Head of caudate nucleus (tissue), 42 donors: ENCODE measurements at regions not wholly inside any gene's neighbourhood (a gene's known extent, or its start where the extent isn't known, plus 50 kb on each side); places are given as distances from the start of the nearest gene placed in this dataset.
A peak's percentile ranks its signal among the peaks of the same experiment; 100 is the strongest.

Experiments used
- DNase-seq, 42 donors: peaks; one replicate each; pipeline versions ENCODE4 v3.0.0 to v3.0.0-alpha.2; 2020 to 2021; ENCODE audit warnings: mixed read lengths in 7 of 42
- intact Hi-C: fragments of 100-400 bp; cut with DNase I; formaldehyde crosslinking; loops from one replicate; pipeline ENCODE4 v1.15.0; 2022

GRCh38 chr11:111101881-111102280 is 143.6 kb upstream of the POU2AF2 start:
- intact Hi-C loops, result no loop called here
- no peak for DNase-seq

GRCh38 chr11:111099028-111099713 is 146.4 kb upstream of the POU2AF2 start:
- no peak for DNase-seq
- intact Hi-C loops, result no loop called here

- DNase-seq, result no peak
- intact Hi-C loops, result no loop called here
These were observed 147.4 kb upstream of the POU2AF2 start for GRCh38 chr11:111098091-111098490.

- intact Hi-C loops, result no loop called here
- no peak for DNase-seq
These were observed 148.3 kb upstream of the POU2AF2 start for GRCh38 chr11:111097191-111097590.

- intact Hi-C loops, result no loop called here
- DNase-seq, result no peak
These were observed 150.2 kb upstream of the POU2AF2 start for GRCh38 chr11:111095327-111095726.

- DNase-seq, result no peak
- intact Hi-C loops, result no loop called here
These were observed 152.5 kb upstream of the POU2AF2 start for GRCh38 chr11:111093061-111093460.

- intact Hi-C loops, result no loop called here
- peak in 2 of 42 donors; percentile 30 to 38 for DNase-seq
These were observed 154.1 kb upstream of the POU2AF2 start for GRCh38 chr11:111091321-111091938.

DNA sequence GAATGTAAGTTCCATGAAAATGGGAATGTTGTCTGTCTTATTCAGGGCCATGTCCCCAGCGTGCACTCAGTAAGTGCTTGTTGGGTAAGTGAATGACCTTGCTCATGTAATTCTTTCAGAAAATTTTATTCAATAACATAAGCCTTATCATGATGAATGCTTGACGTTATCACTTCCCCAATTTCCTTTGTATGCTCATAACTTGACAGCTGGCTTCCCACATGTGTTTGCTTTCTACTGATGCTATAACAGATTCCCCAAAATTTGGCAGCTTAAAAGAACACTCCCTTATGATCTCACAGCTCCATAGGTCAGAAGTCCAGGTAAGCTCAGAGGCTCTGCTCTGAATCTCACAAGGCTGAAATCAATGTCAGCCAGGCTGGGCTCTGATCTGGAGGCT is 155.8 kb upstream of the POU2AF2 start:
- no peak for DNase-seq
- intact Hi-C loops, result no loop called here

- intact Hi-C loops, result no loop called here
- no peak for DNase-seq
These were observed 156.6 kb upstream of the POU2AF2 start for GRCh38 chr11:111088847-111089355.

DNA sequence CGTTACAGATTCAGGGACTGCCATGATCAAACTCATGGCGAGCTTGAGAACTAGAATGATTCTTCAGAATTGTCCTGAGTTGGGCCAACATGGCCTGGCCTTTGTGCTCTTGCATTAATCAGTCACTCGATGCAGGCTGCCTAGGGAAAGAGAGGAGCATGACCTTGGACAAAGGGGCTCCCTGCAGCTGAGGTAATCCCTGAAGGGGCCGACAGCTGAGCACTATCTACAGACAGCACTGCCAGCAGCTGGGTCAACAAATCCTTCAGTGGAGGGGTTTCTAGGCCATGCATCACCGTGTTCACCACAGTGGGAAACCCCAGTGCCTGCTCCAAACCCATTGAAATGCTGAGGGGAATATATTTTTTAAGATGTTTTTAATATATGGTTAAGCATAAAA is 159.5 kb upstream of the POU2AF2 start:
- no peak for DNase-seq
- intact Hi-C loops, result no loop called here

GRCh38 chr11:111082664-111083063 is 162.9 kb upstream of the POU2AF2 start:
- DNase-seq, result no peak
- intact Hi-C loops, result no loop called here

- peak in 24 of 42 donors; percentile 18 to 72 (median 40) for DNase-seq
- intact Hi-C loops, result no loop called here
These were observed 164.5 kb upstream of the POU2AF2 start for GRCh38 chr11:111081021-111081511.

GRCh38 chr11:111077530-111078322 is 167.8 kb upstream of the POU2AF2 start:
- intact Hi-C loops, result no loop called here
- no peak for DNase-seq

DNA sequence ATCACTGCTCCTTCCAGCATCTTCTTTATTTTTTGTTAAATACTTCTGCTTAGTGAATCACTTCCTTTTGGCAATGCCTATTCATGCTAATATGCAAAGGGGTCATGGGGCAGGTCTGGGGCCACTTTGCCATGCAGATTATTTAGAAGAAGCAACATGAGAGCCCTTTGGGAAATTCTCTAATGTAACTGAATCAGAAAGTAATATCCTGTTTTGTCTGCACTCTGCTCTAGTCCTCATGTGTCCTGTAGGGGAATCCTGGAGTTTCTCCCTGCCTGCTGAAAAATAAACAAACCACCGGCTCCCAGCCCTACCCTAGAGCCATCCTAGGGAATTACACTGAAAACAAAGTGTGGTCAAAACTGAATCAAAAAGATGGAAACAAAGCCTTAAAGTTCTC is 176.5 kb upstream of the POU2AF2 start:
- no peak for DNase-seq
- intact Hi-C loops, result no loop called here

DNA sequence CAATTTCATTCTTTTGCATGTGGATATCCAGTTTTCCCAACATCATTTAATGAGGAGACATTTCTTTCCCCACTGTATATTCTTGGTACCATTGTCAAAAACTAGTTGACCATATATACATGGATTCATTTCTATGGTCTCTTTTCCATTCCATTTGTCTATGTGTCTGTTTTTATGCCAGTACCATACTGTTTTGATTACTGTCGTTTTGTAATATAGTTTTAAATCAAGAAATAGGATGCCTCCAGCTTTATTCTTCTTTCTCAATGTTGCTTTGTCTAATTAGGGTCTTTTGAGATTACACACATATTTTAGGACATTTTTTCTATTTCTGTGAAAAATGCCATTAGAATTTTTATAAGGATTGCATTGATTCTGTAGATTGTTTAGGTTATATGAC is 177.5 kb upstream of the POU2AF2 start:
- intact Hi-C loops, result no loop called here

GRCh38 chr11:111066846-111067245 is 178.7 kb upstream of the POU2AF2 start:
- intact Hi-C loops, result no loop called here
- no peak for DNase-seq

More for the DNA sequence above, 177.5 kb upstream of the POU2AF2 start:
- DNase-seq, result no peak

GRCh38 chr11:111063726-111064517 is 181.6 kb upstream of the POU2AF2 start:
- intact Hi-C loops, result no loop called here
- peak in 34 of 42 donors; percentile 11 to 76 (median 34) for DNase-seq

GRCh38 chr11:111062420-111062819 is 183.1 kb upstream of the POU2AF2 start:
- intact Hi-C loops, result no loop called here
- no peak for DNase-seq

- DNase-seq, result no peak
- intact Hi-C loops, result no loop called here
These were observed 185.8 kb upstream of the POU2AF2 start for GRCh38 chr11:111059726-111060125.
